ENCODE measurements at regions not wholly inside any gene's neighbourhood (a gene's known extent, or its start where the extent isn't known, plus 50 kb on each side); places are given as distances from the start of the nearest gene placed in this dataset.

GRCh38 chr5:171673328-171673727 is 112.3 kb upstream of the SMIM23 start:
- no peaks in the 10 kb centered on the region for H3K36me3 ChIP-seq
- TF ChIP-seq, protein P1, sequence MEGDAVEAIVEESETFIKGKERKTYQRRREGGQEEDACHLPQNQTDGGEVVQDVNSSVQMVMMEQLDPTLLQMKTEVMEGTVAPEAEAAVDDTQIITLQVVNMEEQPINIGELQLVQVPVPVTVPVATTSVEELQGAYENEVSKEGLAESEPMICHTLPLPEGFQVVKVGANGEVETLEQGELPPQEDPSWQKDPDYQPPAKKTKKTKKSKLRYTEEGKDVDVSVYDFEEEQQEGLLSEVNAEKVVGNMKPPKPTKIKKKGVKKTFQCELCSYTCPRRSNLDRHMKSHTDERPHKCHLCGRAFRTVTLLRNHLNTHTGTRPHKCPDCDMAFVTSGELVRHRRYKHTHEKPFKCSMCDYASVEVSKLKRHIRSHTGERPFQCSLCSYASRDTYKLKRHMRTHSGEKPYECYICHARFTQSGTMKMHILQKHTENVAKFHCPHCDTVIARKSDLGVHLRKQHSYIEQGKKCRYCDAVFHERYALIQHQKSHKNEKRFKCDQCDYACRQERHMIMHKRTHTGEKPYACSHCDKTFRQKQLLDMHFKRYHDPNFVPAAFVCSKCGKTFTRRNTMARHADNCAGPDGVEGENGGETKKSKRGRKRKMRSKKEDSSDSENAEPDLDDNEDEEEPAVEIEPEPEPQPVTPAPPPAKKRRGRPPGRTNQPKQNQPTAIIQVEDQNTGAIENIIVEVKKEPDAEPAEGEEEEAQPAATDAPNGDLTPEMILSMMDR (IDR thresholded peaks at IDR 0.05 in 4 of 5, conservative IDR thresholded peaks at IDR 0.05 in 1 of 5), result no peak
- no peak for TF ChIP-seq POLR2A (IDR thresholded peaks at IDR 0.05)
- ATAC-seq (no peak), DNase-seq (no peak)
- intact Hi-C loops (cut with DNase I; ENCODE audit: low total_unique reads) (no loop called here), in situ Hi-C loops (cut with MboI; ENCODE audit: low sequenced_read_pairs in 4 of 4) (no loop called here)
- H3K9me3 ChIP-seq, result no peaks in the 10 kb centered on the region
- H3K27me3 ChIP-seq, result no peaks in the 10 kb centered on the region
- no peaks in the 10 kb centered on the region for H3K4me1 ChIP-seq
- no peak overlapping the region for H3K27ac ChIP-seq
- no peak overlapping the region for H3K4me3 ChIP-seq

DNA sequence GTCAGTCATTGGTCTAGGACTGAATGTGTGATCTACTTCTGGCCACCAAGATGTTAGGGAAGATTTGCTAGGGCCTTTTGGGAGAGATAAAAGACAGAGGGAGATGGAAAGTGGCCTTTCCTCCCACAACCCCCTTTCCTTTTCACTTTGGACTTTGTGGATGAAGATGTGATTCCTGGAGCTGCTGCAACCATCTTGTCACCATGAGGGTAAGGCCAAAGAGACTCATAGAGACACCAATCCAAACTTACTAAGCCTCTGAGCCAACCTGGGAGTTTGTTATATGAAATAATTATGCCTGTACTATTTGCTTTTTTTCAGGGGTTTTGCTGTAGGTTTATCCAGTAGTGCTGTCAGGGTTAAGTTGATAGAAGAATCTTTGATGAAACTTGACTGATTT is 111.8 kb upstream of the SMIM23 start:
- no peaks in the 10 kb centered on the region for H3K27me3 ChIP-seq
- no peaks in the 10 kb centered on the region for H3K9me3 ChIP-seq
- DNase-seq, result no peak
- H3K4me1 ChIP-seq, result no peaks in the 10 kb centered on the region
- TF ChIP-seq POLR2A (IDR thresholded peaks at IDR 0.05), result no peak
- TF ChIP-seq, protein P1 (IDR thresholded peaks at IDR 0.05 in 4 of 5, conservative IDR thresholded peaks at IDR 0.05 in 1 of 5), result no peak
- intact Hi-C loops (cut with DNase I; ENCODE audit: low total_unique reads), result no loop called here
- in situ Hi-C loops (cut with MboI; ENCODE audit: low sequenced_read_pairs in 4 of 4), result no loop called here
- no peak overlapping the region for H3K4me3 ChIP-seq
- no peaks in the 10 kb centered on the region for H3K36me3 ChIP-seq
- H3K27ac ChIP-seq, result no peak overlapping the region
- ATAC-seq, result no peak

GRCh38 chr5:171675511-171675910 is 110.1 kb upstream of the SMIM23 start:
- no peaks in the 10 kb centered on the region for H3K36me3 ChIP-seq
- H3K4me1 ChIP-seq, result no peaks in the 10 kb centered on the region
- H3K4me3 ChIP-seq, result no peak overlapping the region
- H3K27ac ChIP-seq, result no peak overlapping the region
- intact Hi-C loops (cut with DNase I; ENCODE audit: low total_unique reads), result no loop called here
- no peaks in the 10 kb centered on the region for H3K9me3 ChIP-seq
- no peaks in the 10 kb centered on the region for H3K27me3 ChIP-seq
- in situ Hi-C loops (cut with MboI; ENCODE audit: low sequenced_read_pairs in 4 of 4), result no loop called here
- DNase-seq (no peak), ATAC-seq (no peak)
- TF ChIP-seq, protein P1 (IDR thresholded peaks at IDR 0.05 in 4 of 5, conservative IDR thresholded peaks at IDR 0.05 in 1 of 5), result no peak
- no peak for TF ChIP-seq POLR2A (IDR thresholded peaks at IDR 0.05)

DNA sequence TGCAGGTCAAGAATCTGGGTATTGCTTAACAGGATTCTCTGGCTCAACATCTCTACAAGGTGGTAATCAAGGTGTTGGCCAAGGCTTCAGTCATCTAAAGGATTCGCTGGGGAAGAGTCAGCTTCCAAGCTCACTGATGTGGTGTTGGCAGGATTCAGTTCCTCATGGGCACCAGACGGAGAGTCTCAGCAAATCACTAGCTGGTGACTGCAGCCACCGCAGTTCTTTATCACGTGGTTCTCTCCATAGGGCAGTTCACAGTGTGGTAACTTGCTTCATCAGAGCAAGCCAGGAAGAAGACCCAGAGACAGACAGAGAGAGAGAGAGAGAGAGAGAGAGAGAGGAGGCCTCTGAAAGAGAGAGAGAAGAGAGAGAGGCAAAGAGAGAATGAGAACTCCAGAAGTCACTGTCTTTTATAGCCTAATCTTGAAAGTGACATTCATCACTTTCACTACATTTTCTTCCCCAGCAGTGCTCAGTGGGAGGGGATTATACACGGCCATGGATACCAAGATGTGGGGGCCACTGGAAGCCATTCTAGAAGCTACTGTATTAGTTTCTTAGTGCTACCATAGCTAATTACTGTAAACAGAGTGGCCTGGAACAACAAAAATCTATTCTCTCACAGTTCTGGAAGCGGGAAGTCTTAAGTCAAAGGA is 109.2 kb upstream of the SMIM23 start:
- no peaks in the 10 kb centered on the region for H3K36me3 ChIP-seq
- no peak overlapping the region for H3K4me3 ChIP-seq
- in situ Hi-C loops (cut with MboI; ENCODE audit: low sequenced_read_pairs in 4 of 4), result no loop called here
- H3K4me1 ChIP-seq, result no peaks in the 10 kb centered on the region
- H3K9me3 ChIP-seq, result no peaks in the 10 kb centered on the region
- H3K27ac ChIP-seq, result no peak overlapping the region
- no peaks in the 10 kb centered on the region for H3K27me3 ChIP-seq
- ATAC-seq (no peak), DNase-seq (no peak)
- TF ChIP-seq, protein P1 (IDR thresholded peaks at IDR 0.05 in 4 of 5, conservative IDR thresholded peaks at IDR 0.05 in 1 of 5), result no peak
- intact Hi-C loops (cut with DNase I; ENCODE audit: low total_unique reads), result no loop called here

DNA sequence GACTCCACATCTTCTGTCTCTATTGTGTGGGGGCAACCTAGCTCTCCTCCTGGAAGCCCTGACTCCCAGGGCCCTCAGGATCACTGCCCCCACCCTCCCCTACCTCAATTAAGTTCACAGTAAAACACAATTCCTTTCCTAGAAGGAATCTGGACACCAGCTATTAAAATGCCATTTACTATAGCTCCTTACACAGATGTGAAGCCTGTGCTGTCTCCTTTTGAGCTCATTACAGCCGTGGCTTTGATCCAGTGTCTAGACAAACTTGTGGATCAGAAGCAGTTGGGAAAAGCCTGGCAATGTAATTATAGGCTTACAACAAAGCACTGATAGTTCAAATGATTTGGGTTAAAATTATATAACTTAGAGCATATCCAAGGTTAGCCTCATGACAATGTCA is 107.0 kb upstream of the SMIM23 start:
- Histone ChIP-seq H3K4me1 (no peaks in the 10 kb centered on the region), H3K27ac (no peak overlapping the region), H3K9me3 (no peaks in the 10 kb centered on the region), H3K27me3 (no peaks in the 10 kb centered on the region), H3K36me3 (no peaks in the 10 kb centered on the region), H3K4me3 (no peak overlapping the region)
- intact Hi-C loops (cut with DNase I; ENCODE audit: low total_unique reads), result no loop called here
- in situ Hi-C loops (cut with MboI; ENCODE audit: low sequenced_read_pairs in 4 of 4), result no loop called here
- TF ChIP-seq, protein P1 (IDR thresholded peaks at IDR 0.05 in 4 of 5, conservative IDR thresholded peaks at IDR 0.05 in 1 of 5), result no peak
- TF ChIP-seq POLR2A (IDR thresholded peaks at IDR 0.05), result no peak
- ATAC-seq (no peak), DNase-seq (no peak)

All from gastrocnemius medialis (tissue), 4 donors.